ENCODE measurements at regions not wholly inside any gene's neighbourhood (a gene's known extent, or its start where the extent isn't known, plus 50 kb on each side); places are given as distances from the start of the nearest gene placed in this dataset.

GRCh38 chr6:71544028-71544427 lies 255.4 kb downstream of the OGFRL1 start:
- Mint-ChIP-seq H3K27ac (no peak overlapping the region), H3K4me1 (no peaks in the 10 kb centered on the region), H3K4me3 (no peak overlapping the region), H3K9me3 (no peaks in the 10 kb centered on the region), H3K27me3 (no peaks in the 10 kb centered on the region)
- ATAC-seq (no peak), DNase-seq (no peak)

GRCh38 chr6:71544906-71545305 lies 256.3 kb downstream of the OGFRL1 start:
- H3K27ac Mint-ChIP-seq, result no peak overlapping the region
- no peak for ATAC-seq

GRCh38 chr6:71545905-71546304 lies 257.3 kb downstream of the OGFRL1 start:
- H3K27ac Mint-ChIP-seq, result no peak overlapping the region
- H3K4me1 Mint-ChIP-seq, result no peaks in the 10 kb centered on the region
- no peak overlapping the region for H3K4me3 Mint-ChIP-seq
- H3K27me3 Mint-ChIP-seq, result no peaks in the 10 kb centered on the region
- no peaks in the 10 kb centered on the region for H3K9me3 Mint-ChIP-seq
- ATAC-seq (no peak), DNase-seq (no peak)

More at GRCh38 chr6:71544906-71545305, 256.3 kb downstream of the OGFRL1 start:
- H3K4me3 Mint-ChIP-seq, result no peak overlapping the region
- DNase-seq, result no peak
- no peaks in the 10 kb centered on the region for H3K4me1 Mint-ChIP-seq
- H3K27me3 Mint-ChIP-seq, result no peaks in the 10 kb centered on the region
- H3K9me3 Mint-ChIP-seq, result no peaks in the 10 kb centered on the region

GRCh38 chr6:71551798-71552197 lies 263.2 kb downstream of the OGFRL1 start:
- ATAC-seq, result no peak
- H3K4me1 Mint-ChIP-seq, result no peaks in the 10 kb centered on the region

GRCh38 chr6:71556141-71556540 lies 267.5 kb downstream of the OGFRL1 start:
- Mint-ChIP-seq H3K27ac (no peak overlapping the region), H3K4me3 (no peak overlapping the region), H3K27me3 (no peaks in the 10 kb centered on the region), H3K9me3 (peaks cover 26 to 52% of the 10 kb centered on the region in 2 donors), H3K4me1 (no peaks in the 10 kb centered on the region)
- ATAC-seq (no peak), DNase-seq (no peak)

More at GRCh38 chr6:71551798-71552197, 263.2 kb downstream of the OGFRL1 start:
- Mint-ChIP-seq H3K27me3 (no peaks in the 10 kb centered on the region), H3K9me3 (peaks cover 12 to 30% of the 10 kb centered on the region in 2 donors), H3K4me3 (no peak overlapping the region), H3K27ac (no peak overlapping the region)
- no peak for DNase-seq

- DNase-seq (no peak), ATAC-seq (no peak)
- H3K27me3 Mint-ChIP-seq, result no peaks in the 10 kb centered on the region
- no peak overlapping the region for H3K27ac Mint-ChIP-seq
- H3K9me3 Mint-ChIP-seq, result peaks cover 21 to 42% of the 10 kb centered on the region in 2 donors
- no peaks in the 10 kb centered on the region for H3K4me1 Mint-ChIP-seq
- H3K4me3 Mint-ChIP-seq, result no peak overlapping the region
Measured at GRCh38 chr6:71558974-71559373, 270.4 kb downstream of the OGFRL1 start.

GRCh38 chr6:71567562-71567961 lies 279.0 kb downstream of the OGFRL1 start:
- Mint-ChIP-seq H3K4me1 (no peaks in the 10 kb centered on the region), H3K27me3 (no peaks in the 10 kb centered on the region), H3K4me3 (no peak overlapping the region), H3K9me3 (no peaks in the 10 kb centered on the region), H3K27ac (no peak overlapping the region)
- no peak for ATAC-seq
- DNase-seq, result no peak

- H3K4me1 Mint-ChIP-seq, result no peaks in the 10 kb centered on the region
- H3K27me3 Mint-ChIP-seq, result no peaks in the 10 kb centered on the region
- no peak for DNase-seq
- no peak overlapping the region for H3K4me3 Mint-ChIP-seq
- no peak for ATAC-seq
- H3K27ac Mint-ChIP-seq, result no peak overlapping the region
- no peaks in the 10 kb centered on the region for H3K9me3 Mint-ChIP-seq
Measured at GRCh38 chr6:71577766-71578165, 289.2 kb downstream of the OGFRL1 start.

GRCh38 chr6:71579902-71580301 lies 291.3 kb downstream of the OGFRL1 start:
- no peak overlapping the region for H3K27ac Mint-ChIP-seq
- H3K9me3 Mint-ChIP-seq, result peaks cover 0 to 2% of the 10 kb centered on the region in 2 donors
- DNase-seq (no peak), ATAC-seq (no peak)
- H3K27me3 Mint-ChIP-seq, result no peaks in the 10 kb centered on the region
- H3K4me1 Mint-ChIP-seq, result no peaks in the 10 kb centered on the region
- no peak overlapping the region for H3K4me3 Mint-ChIP-seq

- DNase-seq (no peak), ATAC-seq (no peak)
- no peaks in the 10 kb centered on the region for H3K27me3 Mint-ChIP-seq
- peaks cover 5 to 7% of the 10 kb centered on the region in 2 donors for H3K9me3 Mint-ChIP-seq
- no peak overlapping the region for H3K4me3 Mint-ChIP-seq
- no peaks in the 10 kb centered on the region for H3K4me1 Mint-ChIP-seq
- no peak overlapping the region for H3K27ac Mint-ChIP-seq
Measured at GRCh38 chr6:71582820-71583219, 294.2 kb downstream of the OGFRL1 start.

GRCh38 chr6:71584712-71585436 lies 296.3 kb downstream of the OGFRL1 start:
- no peaks in the 10 kb centered on the region for H3K4me1 Mint-ChIP-seq
- no peak for ATAC-seq
- peaks cover 5 to 7% of the 10 kb centered on the region in 2 donors for H3K9me3 Mint-ChIP-seq
- no peak for DNase-seq
- H3K27me3 Mint-ChIP-seq, result peaks cover 7% of the 10 kb centered on the region
- no peak overlapping the region for H3K27ac Mint-ChIP-seq
- no peak overlapping the region for H3K4me3 Mint-ChIP-seq

GRCh38 chr6:71585472-71585871 lies 296.9 kb downstream of the OGFRL1 start:
- H3K27me3 Mint-ChIP-seq, result peaks cover 7% of the 10 kb centered on the region
- H3K4me1 Mint-ChIP-seq, result no peaks in the 10 kb centered on the region
- DNase-seq (no peak), ATAC-seq (no peak)
- H3K27ac Mint-ChIP-seq, result no peak overlapping the region
- peaks cover 5 to 7% of the 10 kb centered on the region in 2 donors for H3K9me3 Mint-ChIP-seq
- H3K4me3 Mint-ChIP-seq, result no peak overlapping the region

- Mint-ChIP-seq H3K27ac (no peak overlapping the region), H3K4me1 (no peaks in the 10 kb centered on the region), H3K27me3 (peaks cover 7% of the 10 kb centered on the region), H3K9me3 (peaks cover 5 to 7% of the 10 kb centered on the region in 2 donors), H3K4me3 (no peak overlapping the region)
- DNase-seq (no peak), ATAC-seq (no peak)
Measured at GRCh38 chr6:71588490-71588889, 297.9 kb upstream of the RIMS1 start.

GRCh38 chr6:71589254-71589653 lies 297.1 kb upstream of the RIMS1 start:
- H3K27ac Mint-ChIP-seq, result no peak overlapping the region
- DNase-seq (no peak), ATAC-seq (no peak)
- H3K9me3 Mint-ChIP-seq, result peaks cover 5 to 7% of the 10 kb centered on the region in 2 donors
- H3K4me3 Mint-ChIP-seq, result no peak overlapping the region
- H3K4me1 Mint-ChIP-seq, result no peaks in the 10 kb centered on the region
- H3K27me3 Mint-ChIP-seq, result peaks cover 7% of the 10 kb centered on the region

- H3K27ac Mint-ChIP-seq, result no peak overlapping the region
- no peak overlapping the region for H3K4me3 Mint-ChIP-seq
- peaks cover 13% of the 10 kb centered on the region for H3K27me3 Mint-ChIP-seq
- no peak for ATAC-seq
- no peaks in the 10 kb centered on the region for H3K9me3 Mint-ChIP-seq
- no peak for DNase-seq
- H3K4me1 Mint-ChIP-seq, result no peaks in the 10 kb centered on the region
Measured at GRCh38 chr6:71592643-71593042, 293.7 kb upstream of the RIMS1 start.

GRCh38 chr6:71599359-71599758 lies 287.0 kb upstream of the RIMS1 start:
- no peak for ATAC-seq
- Mint-ChIP-seq H3K27ac (no peak overlapping the region), H3K9me3 (no peaks in the 10 kb centered on the region), H3K4me3 (no peak overlapping the region), H3K4me1 (no peaks in the 10 kb centered on the region), H3K27me3 (peaks cover 6% of the 10 kb centered on the region)
- DNase-seq, result no peak
